ENCODE measurements at regions not wholly inside any gene's neighbourhood (a gene's known extent, or its start where the extent isn't known, plus 50 kb on each side); places are given as distances from the start of the nearest gene placed in this dataset.

DNA sequence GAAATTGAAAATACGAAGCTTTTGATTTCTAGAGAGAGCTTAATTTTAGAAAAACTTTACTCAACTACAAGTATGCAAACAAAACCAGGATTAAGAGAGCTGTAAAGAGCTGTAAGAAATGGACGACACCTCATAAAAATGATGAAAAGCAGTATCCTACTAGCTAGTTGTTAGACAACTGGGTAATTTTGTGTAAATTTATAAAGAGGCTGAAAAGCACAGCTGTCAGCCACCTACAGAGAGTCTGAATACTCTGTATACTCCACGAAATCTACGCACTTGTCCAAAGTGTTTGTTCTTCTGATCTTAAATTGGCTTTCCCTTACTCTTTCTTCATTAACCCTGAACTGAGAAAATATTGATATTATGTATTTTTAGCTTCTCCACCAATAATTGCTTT lies 808.4 kb upstream of the EPHA7 start:
- no peaks in the 10 kb centered on the region for H3K27me3 ChIP-seq
- WGBS, 2 donors = 67 to 80% methylated on average over 4 of the region's 4 CpGs
- H3K4me1 ChIP-seq = no peaks in the 10 kb centered on the region
- H3K4me3 ChIP-seq (replicated peaks in 1 of 3) = no peak overlapping the region
- no peaks in the 10 kb centered on the region for H3K36me3 ChIP-seq
- H3K27ac ChIP-seq = no peak overlapping the region
- intact Hi-C loops (cut with DNase I) = no loop called here
- DNase-seq = no peak
- no peak for TF ChIP-seq POLR2A (IDR thresholded peaks at IDR 0.05)
- TF ChIP-seq, protein P1, sequence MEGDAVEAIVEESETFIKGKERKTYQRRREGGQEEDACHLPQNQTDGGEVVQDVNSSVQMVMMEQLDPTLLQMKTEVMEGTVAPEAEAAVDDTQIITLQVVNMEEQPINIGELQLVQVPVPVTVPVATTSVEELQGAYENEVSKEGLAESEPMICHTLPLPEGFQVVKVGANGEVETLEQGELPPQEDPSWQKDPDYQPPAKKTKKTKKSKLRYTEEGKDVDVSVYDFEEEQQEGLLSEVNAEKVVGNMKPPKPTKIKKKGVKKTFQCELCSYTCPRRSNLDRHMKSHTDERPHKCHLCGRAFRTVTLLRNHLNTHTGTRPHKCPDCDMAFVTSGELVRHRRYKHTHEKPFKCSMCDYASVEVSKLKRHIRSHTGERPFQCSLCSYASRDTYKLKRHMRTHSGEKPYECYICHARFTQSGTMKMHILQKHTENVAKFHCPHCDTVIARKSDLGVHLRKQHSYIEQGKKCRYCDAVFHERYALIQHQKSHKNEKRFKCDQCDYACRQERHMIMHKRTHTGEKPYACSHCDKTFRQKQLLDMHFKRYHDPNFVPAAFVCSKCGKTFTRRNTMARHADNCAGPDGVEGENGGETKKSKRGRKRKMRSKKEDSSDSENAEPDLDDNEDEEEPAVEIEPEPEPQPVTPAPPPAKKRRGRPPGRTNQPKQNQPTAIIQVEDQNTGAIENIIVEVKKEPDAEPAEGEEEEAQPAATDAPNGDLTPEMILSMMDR (IDR thresholded peaks at IDR 0.05) = no peak
- no peaks in the 10 kb centered on the region for H3K9me3 ChIP-seq

DNA sequence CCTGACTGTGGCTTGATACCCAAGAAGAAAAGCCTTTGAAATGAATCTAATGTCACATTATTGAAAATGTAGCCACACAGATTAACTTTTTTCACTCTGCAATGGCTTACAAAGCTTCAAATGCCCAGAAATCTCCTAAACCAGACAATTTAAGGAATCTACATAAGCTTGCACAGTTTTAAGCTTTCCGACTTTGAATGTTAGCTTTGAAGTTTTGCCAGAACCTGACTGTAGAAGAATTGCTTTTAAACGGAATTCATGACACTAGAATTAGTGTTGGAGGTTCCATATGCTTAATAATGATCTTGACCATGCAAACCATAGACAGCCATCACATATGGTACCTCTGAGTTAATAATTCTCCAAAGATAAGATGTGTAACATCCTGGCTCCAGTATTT lies 798.5 kb upstream of the EPHA7 start:
- Histone ChIP-seq H3K4me3 (replicated peaks in 1 of 3) (no peak overlapping the region), H3K27me3 (no peaks in the 10 kb centered on the region), H3K36me3 (no peaks in the 10 kb centered on the region), H3K4me1 (no peaks in the 10 kb centered on the region), H3K9me3 (no peaks in the 10 kb centered on the region), H3K27ac (no peak overlapping the region)
- TF ChIP-seq, protein P1 (IDR thresholded peaks at IDR 0.05) = no peak
- TF ChIP-seq POLR2A (IDR thresholded peaks at IDR 0.05) = no peak
- 56 to 60% methylated on average over 2 of the region's 2 CpGs for WGBS, 2 donors
- intact Hi-C loops (cut with DNase I) = no loop called here
- DNase-seq = no peak

DNA sequence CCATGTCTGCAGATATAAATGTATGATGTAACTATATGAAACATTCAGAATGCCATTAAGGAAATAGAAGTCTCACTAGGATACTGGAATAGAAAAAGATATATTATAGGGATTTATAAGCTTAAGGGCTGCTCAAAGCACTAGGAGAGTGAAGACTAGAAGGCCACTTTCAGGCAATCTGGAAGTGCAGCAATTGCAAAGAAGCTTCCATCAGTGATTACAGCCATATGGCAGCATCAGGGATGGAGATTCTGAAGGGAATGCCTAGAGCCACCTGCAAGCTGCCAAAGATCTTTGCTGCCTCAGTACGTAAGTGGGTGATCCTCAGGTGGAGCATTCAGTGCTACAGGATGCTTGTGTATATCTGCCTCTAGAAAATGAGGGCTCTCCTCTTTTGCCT lies 796.2 kb upstream of the EPHA7 start:
- no peak for DNase-seq
- WGBS, 2 donors = 81 to 95% methylated on average over 1 of the region's 1 CpG
- Histone ChIP-seq H3K4me1 (no peaks in the 10 kb centered on the region), H3K4me3 (replicated peaks in 1 of 3) (no peak overlapping the region), H3K27ac (no peak overlapping the region), H3K36me3 (no peaks in the 10 kb centered on the region), H3K27me3 (no peaks in the 10 kb centered on the region), H3K9me3 (no peaks in the 10 kb centered on the region)
- no peak for TF ChIP-seq POLR2A (IDR thresholded peaks at IDR 0.05)
- TF ChIP-seq, protein P1 (IDR thresholded peaks at IDR 0.05) = no peak
- intact Hi-C loops (cut with DNase I) = no loop called here

DNA sequence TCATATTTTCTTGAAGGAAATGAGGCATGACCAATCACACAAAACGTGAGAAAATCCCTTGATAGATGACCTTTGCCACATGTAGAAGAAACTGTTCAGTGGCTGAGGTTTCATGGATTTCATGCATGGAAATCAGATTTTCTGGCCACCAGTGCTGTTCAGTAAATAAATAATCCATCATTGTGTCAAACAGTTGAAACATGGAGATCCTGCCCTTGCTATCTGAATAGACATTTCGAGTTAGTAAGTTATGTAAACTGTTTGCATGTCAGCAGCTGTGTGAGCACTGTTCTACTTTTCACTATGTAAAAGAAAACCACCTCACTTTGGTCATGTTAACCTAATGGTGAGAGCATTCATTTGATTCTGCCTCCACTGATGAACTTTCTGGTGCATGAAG lies 793.9 kb upstream of the EPHA7 start:
- intact Hi-C loops (cut with DNase I) = no loop called here
- H3K27ac ChIP-seq = no peak overlapping the region
- H3K36me3 ChIP-seq = no peaks in the 10 kb centered on the region
- H3K27me3 ChIP-seq = no peaks in the 10 kb centered on the region
- no peak for DNase-seq
- no peaks in the 10 kb centered on the region for H3K9me3 ChIP-seq
- WGBS, 2 donors = 45 to 56% methylated on average over 2 of the region's 2 CpGs
- H3K4me3 ChIP-seq (replicated peaks in 1 of 3) = no peak overlapping the region
- H3K4me1 ChIP-seq = no peaks in the 10 kb centered on the region
- TF ChIP-seq POLR2A (IDR thresholded peaks at IDR 0.05) = no peak
- TF ChIP-seq, protein P1 (IDR thresholded peaks at IDR 0.05) = no peak

DNA sequence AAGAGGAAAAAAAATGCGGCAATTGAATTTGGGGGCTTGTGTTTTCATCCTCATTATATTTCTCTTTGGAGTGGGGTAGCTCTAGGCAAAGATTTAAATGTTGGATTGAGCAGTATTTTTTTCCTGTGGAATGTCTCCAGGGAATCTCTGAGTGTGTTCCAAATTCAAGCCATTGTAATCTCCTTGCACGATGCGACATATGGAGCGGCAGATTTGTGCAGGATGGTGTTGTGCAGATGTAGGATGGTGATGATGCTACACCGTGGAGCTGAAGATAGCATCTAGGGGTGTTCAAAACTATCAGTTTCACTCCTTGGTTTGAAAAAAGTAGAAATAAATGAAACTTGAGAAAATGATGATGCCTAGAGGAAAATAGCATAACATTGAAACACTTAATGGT lies 777.5 kb upstream of the EPHA7 start:
- WGBS, 2 donors = 91 to 94% methylated on average over 5 of the region's 5 CpGs
- Histone ChIP-seq H3K27me3 (no peaks in the 10 kb centered on the region), H3K9me3 (no peaks in the 10 kb centered on the region), H3K4me3 (replicated peaks in 1 of 3) (no peak overlapping the region), H3K4me1 (no peaks in the 10 kb centered on the region), H3K36me3 (no peaks in the 10 kb centered on the region), H3K27ac (no peak overlapping the region)
- TF ChIP-seq, protein P1 (IDR thresholded peaks at IDR 0.05) = no peak
- TF ChIP-seq POLR2A (IDR thresholded peaks at IDR 0.05) = no peak
- DNase-seq = no peak
- intact Hi-C loops (cut with DNase I) = no loop called here

All from thyroid gland (tissue), 4 donors.